ENCODE measurements at regions not wholly inside any gene's neighbourhood (a gene's known extent, or its start where the extent isn't known, plus 50 kb on each side); places are given as distances from the start of the nearest gene placed in this dataset.

- 0% methylated on average over 1 of the region's 1 CpG for WGBS (ENCODE audit: missing lambda C conversion rate)
- H3K4me2 ChIP-seq: no peak overlapping the region
- DNase-seq (ENCODE audit: low read depth in 1 of 2, low spot score in 1 of 2) (no peak), ATAC-seq (no peak), FAIRE-seq (no peak)
- ChIA-PET POLR2A (no interaction called here), CTCF (no interaction called here)
- no peak overlapping the region for H3K27ac ChIP-seq
- H3K4me3 ChIP-seq: no peak overlapping the region
- H3K9me3 ChIP-seq: no peaks in the 10 kb centered on the region
- TF ChIP-seq EHMT2 (IDR thresholded peaks at IDR 0.05; ENCODE audit: low read depth) (no peak), PHF8 (IDR thresholded peaks at IDR 0.05; ENCODE audit: borderline replicate concordance, low read depth) (no peak), FOSB (CRISPR knock-in tag; IDR thresholded peaks at IDR 0.05) (no peak), NPAS2 (CRISPR knock-in tag; IDR thresholded peaks at IDR 0.05; ENCODE audit: borderline replicate concordance) (no peak), FOSL2 (IDR thresholded peaks at IDR 0.05) (no peak), FOSL2 (CRISPR knock-in tag; IDR thresholded peaks at IDR 0.05) (no peak), MYC (IDR thresholded peaks at IDR 0.05; ENCODE audit: borderline replicate concordance, low read length) (no peak), JUN (IDR thresholded peaks at IDR 0.05) (no peak), NR3C1 (IDR thresholded peaks at IDR 0.05) (no peak), ESRRA (IDR thresholded peaks at IDR 0.05; ENCODE audit: borderline replicate concordance, low read length) (no peak), HES2 (IDR thresholded peaks at IDR 0.05) (no peak), CBX8 (IDR thresholded peaks at IDR 0.05) (no peak), KDM1A (IDR thresholded peaks at IDR 0.05; ENCODE audit: low read depth) (no peak), ZFP36 (IDR thresholded peaks at IDR 0.05; ENCODE audit: borderline replicate concordance, partially characterized antibody) (no peak)
- no peaks in the 10 kb centered on the region for H3K4me1 ChIP-seq
Observed at GRCh38 chr3:73706771-73707170, 82.0 kb upstream of the PDZRN3 start.

GRCh38 chr3:73705792-73706191 lies 81.1 kb upstream of the PDZRN3 start:
- Histone ChIP-seq H3K27ac (no peak overlapping the region), H3K4me3 (no peak overlapping the region), H3K9me3 (no peaks in the 10 kb centered on the region), H3K4me1 (no peaks in the 10 kb centered on the region), H3K4me2 (no peak overlapping the region)
- TF ChIP-seq HOXB5 (CRISPR knock-in tag; IDR thresholded peaks at IDR 0.05) (no peak), ZC3H11A (IDR thresholded peaks at IDR 0.05) (no peak), ESRRA (IDR thresholded peaks at IDR 0.05; ENCODE audit: borderline replicate concordance, low read length) (no peak), PHF8 (IDR thresholded peaks at IDR 0.05; ENCODE audit: borderline replicate concordance, low read depth) (no peak), GATA3 (IDR thresholded peaks at IDR 0.05; ENCODE audit: borderline replicate concordance) (no peak), FOXS1 (CRISPR knock-in tag; IDR thresholded peaks at IDR 0.05) (no peak), HOXB13 (CRISPR knock-in tag; IDR thresholded peaks at IDR 0.05; ENCODE audit: low read depth) (no peak), HES2 (IDR thresholded peaks at IDR 0.05) (no peak), RFX5 (IDR thresholded peaks at IDR 0.05) (no peak), CHD4 (IDR thresholded peaks at IDR 0.05; ENCODE audit: borderline replicate concordance) (no peak), POLR2A (IDR thresholded peaks at IDR 0.05; ENCODE audit: low read length) (no peak)
- ChIA-PET CTCF (no interaction called here), POLR2A (no interaction called here)
- no peak for FAIRE-seq
- 9% methylated on average over 1 of the region's 1 CpG for WGBS (ENCODE audit: missing lambda C conversion rate)
- no peak for DNase-seq (ENCODE audit: low read depth in 1 of 2, low spot score in 1 of 2)
- no peak for ATAC-seq

- no peak overlapping the region for H3K4me3 ChIP-seq
- ATAC-seq: no peak
- ChIA-PET POLR2A (no interaction called here), CTCF (no interaction called here)
- H3K27ac ChIP-seq: no peak overlapping the region
- H3K4me2 ChIP-seq: no peak overlapping the region
- no peak for DNase-seq (ENCODE audit: low read depth in 1 of 2, low spot score in 1 of 2)
- no peaks in the 10 kb centered on the region for H3K9me3 ChIP-seq
- no peaks in the 10 kb centered on the region for H3K4me1 ChIP-seq
- FAIRE-seq: no peak
- TF ChIP-seq HOXB13 (CRISPR knock-in tag; IDR thresholded peaks at IDR 0.05; ENCODE audit: low read depth) (no peak), MAZ (IDR thresholded peaks at IDR 0.05; ENCODE audit: borderline replicate concordance, low read depth, low read length) (no peak), FOSB (CRISPR knock-in tag; IDR thresholded peaks at IDR 0.05) (no peak), SMC3 (IDR thresholded peaks at IDR 0.05) (no peak), MAX (IDR thresholded peaks at IDR 0.05) (no peak), NR3C1 (IDR thresholded peaks at IDR 0.05) (no peak), CEBPB (IDR thresholded peaks at IDR 0.05) (no peak), NPAS2 (CRISPR knock-in tag; IDR thresholded peaks at IDR 0.05; ENCODE audit: borderline replicate concordance) (no peak), ESRRA (IDR thresholded peaks at IDR 0.05; ENCODE audit: borderline replicate concordance, low read length) (no peak), FOSL2 (IDR thresholded peaks at IDR 0.05) (no peak), FOSL2 (CRISPR knock-in tag; IDR thresholded peaks at IDR 0.05) (no peak), HES2 (IDR thresholded peaks at IDR 0.05) (no peak), JUN (IDR thresholded peaks at IDR 0.05) (no peak), TFCP2L1 (CRISPR knock-in tag; IDR thresholded peaks at IDR 0.05) (no peak)
Observed at GRCh38 chr3:73699327-73699726, 74.6 kb upstream of the PDZRN3 start.
